GM12892 (cell line): ENCODE measurements at regions not wholly inside any gene's neighbourhood (a gene's known extent, or its start where the extent isn't known, plus 50 kb on each side); places are given as distances from the start of the nearest gene placed in this dataset.

Experiments used
- DNase-seq: peaks from one replicate; pipeline ENCODE4 v3.0.0; 2011; ENCODE audit not compliant: insufficient read length
- FAIRE-seq: peaks from 2 replicates; lab custom pipeline; 2011; peaks lifted over from hg19 to GRCh38; lab: Jason Lieb, UNC
- POLR2A ChIP-seq: IDR thresholded peaks from 2 replicates; pipeline ENCODE4 v1.6.1; 2011; ENCODE audit warnings: low read depth, low read length, control low read depth
- POLR2AphosphoS5 ChIP-seq: IDR thresholded peaks from 2 replicates; pipeline ENCODE4 v1.6.1; 2011; ENCODE audit warnings: low read depth, low read length, control low read depth
- TAF1 ChIP-seq: IDR thresholded peaks from 2 replicates; pipeline ENCODE4 v1.6.1; 2011; ENCODE audit warnings: low read depth, mild to moderate bottlenecking, control low read depth, low read length, borderline replicate concordance

DNA sequence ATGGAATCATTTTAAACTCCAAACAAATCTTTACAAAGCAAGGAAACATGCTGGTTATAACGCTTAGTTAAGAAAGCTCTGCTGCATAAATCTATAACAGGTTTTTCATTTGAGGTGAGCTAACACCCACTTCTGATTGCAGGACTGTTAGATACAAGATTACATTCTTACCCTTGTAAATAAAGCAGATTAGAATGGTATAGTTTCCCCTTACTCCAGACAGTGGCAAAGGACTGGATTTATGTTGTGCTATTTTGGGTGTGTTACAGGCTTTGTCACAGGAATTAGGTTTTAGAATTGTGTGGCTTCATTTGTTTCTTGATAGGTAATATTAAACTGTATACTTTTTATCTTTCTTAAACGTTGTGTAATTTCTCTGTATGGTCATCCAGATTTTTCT is 487.6 kb downstream of the ZWINT start:
- DNase-seq (no peak), FAIRE-seq (no peak)
- TF ChIP-seq POLR2A, result no peak
- TF ChIP-seq TAF1, result no peak
- TF ChIP-seq POLR2AphosphoS5, result no peak

DNA sequence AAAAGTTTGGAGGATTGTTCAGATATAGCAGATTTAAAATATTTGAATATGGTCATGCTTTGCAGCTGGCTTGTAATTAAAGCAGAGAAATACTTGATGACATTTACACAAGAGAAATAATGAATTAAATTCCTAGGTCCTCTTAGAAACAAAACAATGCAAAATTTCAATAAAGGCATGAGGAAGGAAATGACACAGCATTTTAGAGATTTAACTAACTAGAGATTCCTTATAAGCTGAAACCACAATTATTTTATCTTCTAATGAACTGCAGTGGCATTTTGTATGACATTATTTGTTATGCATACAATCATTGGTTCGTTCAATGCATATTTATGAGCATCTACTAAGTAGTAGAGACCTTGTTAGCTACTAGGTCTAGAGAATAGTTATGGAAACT is 490.9 kb downstream of the ZWINT start:
- FAIRE-seq (no peak), DNase-seq (no peak)
- TF ChIP-seq POLR2AphosphoS5, result no peak
- TF ChIP-seq TAF1, result no peak
- TF ChIP-seq POLR2A, result no peak

DNA sequence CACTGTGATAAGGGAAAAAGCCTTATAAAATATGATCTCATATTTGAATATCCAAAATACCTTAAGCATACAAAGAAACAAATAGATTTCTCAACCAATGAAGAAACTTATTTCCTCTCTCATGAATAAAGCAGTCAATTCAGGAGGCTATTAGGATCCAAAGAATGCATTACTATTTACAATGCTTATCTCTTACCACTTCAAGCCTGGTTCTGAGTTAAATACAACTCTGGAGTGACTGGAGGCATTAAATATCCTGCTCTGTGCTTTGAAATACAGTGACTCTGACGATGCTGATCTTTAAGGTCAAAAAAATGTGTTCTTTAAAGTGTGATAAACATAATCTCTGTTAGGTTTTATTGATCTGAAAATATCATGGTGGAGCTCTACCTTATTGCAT is 493.2 kb downstream of the ZWINT start:
- TF ChIP-seq TAF1 (no peak), POLR2AphosphoS5 (no peak), POLR2A (no peak)
- DNase-seq, result no peak
- no peak for FAIRE-seq

DNA sequence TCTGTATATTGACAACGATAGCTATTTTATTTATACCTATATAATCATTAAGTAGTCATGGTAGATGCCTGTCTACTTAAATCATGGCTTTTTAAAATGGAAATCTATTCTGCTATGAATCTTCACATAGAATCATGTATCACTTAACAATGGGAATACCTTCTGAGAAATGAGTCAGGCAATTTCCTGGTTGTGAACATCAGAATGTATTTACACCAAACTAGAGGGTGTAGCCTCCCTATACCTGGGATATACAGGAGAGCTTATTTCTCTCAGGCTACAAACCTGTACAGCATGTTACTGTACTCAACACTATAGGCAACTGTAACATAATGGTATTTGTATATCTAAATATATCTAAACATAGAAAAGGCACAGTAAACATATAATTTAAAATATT is 502.3 kb downstream of the ZWINT start:
- FAIRE-seq (no peak), DNase-seq (no peak)
- TF ChIP-seq POLR2AphosphoS5 (no peak), POLR2A (no peak), TAF1 (no peak)

DNA sequence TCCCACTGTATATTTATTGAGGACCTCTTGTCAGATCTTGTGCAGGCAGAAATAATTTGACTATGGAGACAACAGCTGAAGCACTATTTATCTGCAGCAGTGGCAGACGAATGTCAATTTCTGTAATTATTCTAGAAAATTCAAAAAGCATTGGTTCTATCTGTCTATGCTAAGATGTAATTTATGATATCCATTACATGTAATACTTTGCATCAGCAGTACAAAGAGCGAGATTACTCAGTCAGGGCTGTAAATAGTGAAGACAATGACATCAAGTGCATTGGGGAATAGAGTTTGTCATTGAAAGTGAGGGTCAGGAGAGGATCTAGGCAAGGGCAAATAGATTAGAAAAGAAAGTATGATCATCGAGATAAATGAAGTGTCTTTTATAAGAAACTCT is 508.2 kb downstream of the ZWINT start:
- FAIRE-seq (no peak), DNase-seq (no peak)
- TF ChIP-seq POLR2AphosphoS5 (no peak), POLR2A (no peak), TAF1 (no peak)

DNA sequence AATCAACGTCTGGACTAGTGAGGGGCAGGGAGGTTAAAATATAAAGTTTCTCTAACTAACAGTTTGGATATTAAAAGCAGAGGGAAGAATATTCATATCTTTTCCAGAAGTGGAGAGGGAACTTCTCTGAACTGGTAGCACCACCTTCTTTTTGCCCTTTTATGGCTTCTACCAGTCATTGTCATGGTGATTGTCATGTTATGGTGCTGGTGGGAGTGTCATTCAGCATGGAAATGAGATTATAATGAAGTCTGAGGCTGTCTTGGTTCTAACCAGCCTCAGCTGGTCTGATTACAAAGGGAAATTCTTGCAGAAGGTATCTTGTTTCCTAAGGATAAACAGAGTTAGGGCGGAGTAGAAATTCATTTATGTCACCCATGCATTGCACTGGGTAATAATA is 523.8 kb downstream of the ZWINT start:
- no peak for DNase-seq
- FAIRE-seq, result no peak
- no peak for TF ChIP-seq TAF1
- no peak for TF ChIP-seq POLR2AphosphoS5
- no peak for TF ChIP-seq POLR2A

DNA sequence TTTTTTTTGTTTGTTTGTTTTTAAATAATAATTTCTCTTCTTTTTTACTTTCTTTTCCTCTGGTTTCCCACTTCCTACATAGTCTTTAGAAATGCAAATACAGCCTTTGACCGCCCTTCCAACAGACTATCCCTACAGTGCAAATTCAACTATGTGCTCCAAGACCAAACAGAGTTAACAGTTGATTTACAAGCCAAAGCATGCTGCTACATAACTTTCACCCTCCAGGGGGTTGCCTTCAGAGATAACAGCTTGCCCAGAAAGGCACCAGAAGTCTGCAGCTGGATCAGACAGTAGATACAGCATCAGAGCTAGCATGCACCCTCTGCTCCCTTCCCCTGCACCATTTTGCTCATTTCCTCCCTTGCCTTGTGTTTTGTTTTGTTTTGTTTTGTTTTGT is 539.0 kb downstream of the ZWINT start:
- no peak for FAIRE-seq
- no peak for TF ChIP-seq TAF1
- no peak for TF ChIP-seq POLR2A
- no peak for TF ChIP-seq POLR2AphosphoS5
- DNase-seq, result no peak

DNA sequence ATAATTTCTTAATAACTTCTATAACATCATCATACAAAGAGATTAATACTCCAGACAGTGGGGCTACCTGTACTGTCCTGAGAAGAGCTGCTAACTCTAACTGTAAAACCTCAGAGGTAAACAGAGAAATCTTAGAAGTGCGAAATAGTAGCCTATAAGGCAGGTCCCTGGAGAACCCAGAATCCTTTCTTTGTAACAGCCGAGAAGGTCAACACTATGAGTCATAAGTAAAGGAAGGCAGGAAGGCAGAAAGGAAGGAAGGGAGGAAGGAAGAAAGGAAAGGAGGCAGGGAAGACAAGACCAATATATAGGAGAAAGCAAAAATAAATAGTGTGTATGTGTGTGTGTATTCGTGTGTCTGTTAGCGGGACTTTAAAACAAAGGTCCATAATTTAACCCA is 540.6 kb downstream of the ZWINT start:
- TF ChIP-seq TAF1, result no peak
- TF ChIP-seq POLR2AphosphoS5, result no peak
- TF ChIP-seq POLR2A, result no peak
- no peak for DNase-seq
- no peak for FAIRE-seq

DNA sequence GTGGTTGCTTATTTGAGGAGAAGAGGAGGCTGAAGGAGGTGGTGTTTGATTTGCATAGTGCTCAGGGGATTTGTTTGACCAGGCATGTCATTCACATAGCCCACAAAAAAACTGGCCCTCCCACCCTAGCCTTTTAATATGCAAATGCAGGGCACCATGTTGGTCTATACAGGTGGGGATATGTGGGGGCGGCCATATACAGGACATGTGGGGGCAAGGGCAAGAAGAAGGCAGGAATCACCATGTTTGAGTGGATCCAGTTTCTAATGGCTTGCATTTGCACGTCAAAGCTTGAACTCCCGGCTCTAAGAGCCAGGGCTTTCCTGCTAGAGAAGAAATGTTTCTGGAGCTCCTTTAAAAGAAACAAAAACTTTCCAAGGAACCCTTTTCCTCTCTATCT is 541.0 kb downstream of the ZWINT start:
- DNase-seq, result no peak
- no peak for TF ChIP-seq POLR2AphosphoS5
- no peak for TF ChIP-seq TAF1
- TF ChIP-seq POLR2A, result no peak
- FAIRE-seq, result no peak

DNA sequence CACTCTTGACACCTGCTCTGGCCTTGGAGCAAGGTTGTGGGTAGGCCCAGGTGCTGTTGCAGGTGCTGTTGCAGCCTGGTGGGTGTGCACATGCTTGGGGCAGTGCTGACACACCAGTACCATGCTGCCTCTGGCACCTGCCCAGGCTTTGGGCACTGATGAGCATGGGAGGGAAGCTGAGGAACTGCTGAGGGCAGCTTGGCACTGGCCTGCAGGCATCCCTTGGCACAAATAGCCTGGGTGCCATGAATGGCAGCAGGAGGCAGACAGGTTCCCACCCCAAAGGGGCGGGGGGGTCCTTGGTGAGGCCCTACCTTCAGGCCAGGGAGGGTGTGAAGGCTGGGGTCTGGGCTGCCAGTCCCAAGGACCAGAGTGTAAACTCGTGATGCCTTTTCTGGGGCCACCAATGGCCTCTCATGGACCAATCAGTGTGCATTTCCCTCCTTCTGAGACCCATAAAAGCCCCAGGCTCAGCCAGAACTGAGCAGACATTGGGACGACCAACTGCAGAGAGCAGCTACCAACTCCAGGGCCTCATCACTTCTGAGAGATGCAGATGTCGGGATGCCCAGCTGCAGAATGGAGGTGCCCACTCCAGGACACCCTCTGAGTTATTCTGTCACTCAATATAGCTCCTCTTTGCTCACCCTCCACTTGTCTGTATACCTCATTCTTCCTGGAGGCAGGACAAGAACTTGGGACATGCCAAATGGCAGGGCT is 547.4 kb downstream of the ZWINT start:
- DNase-seq (no peak), FAIRE-seq (no peak)
- TF ChIP-seq TAF1, result no peak
- TF ChIP-seq POLR2A, result no peak
- TF ChIP-seq POLR2AphosphoS5, result no peak

DNA sequence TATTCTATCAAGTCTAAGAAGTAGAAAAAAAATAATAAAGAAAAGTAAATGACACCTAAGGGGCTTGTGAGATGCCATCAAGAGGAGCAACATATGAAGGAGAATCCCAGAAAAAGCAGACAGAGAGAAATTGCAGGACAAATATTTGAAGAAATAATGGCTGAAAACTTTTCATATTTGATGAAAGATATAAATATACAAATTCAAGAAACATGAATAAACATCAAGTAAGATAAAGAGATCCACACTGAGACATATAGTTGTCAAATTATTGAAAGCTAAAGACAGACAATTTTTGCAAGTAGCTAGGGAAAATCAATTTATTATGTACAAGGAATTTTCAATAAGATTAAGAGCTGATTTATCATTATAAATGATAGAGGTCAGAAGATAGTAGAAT is 558.0 kb downstream of the ZWINT start:
- FAIRE-seq, result no peak
- no peak for DNase-seq
- no peak for TF ChIP-seq TAF1
- TF ChIP-seq POLR2AphosphoS5, result no peak
- TF ChIP-seq POLR2A, result no peak

DNA sequence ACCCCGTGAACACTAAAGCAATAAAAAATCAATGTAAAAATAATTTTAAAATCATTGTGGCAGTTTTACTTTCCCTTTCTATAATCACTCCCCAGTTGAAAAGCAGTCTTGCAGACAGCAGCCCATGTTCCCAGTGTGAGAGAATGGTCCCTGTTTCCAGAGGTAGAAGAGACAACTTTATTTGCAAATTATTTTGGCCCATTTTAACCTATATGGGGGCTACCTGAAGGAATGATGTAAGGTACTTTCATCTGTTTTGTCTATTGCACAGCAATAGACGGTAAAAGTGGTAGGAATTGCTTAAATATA is 559.8 kb downstream of the ZWINT start:
- FAIRE-seq (no peak), DNase-seq (no peak)
- TF ChIP-seq POLR2A (no peak), TAF1 (no peak), POLR2AphosphoS5 (no peak)
